HFFc6 (cell line): ENCODE measurements at regions not wholly inside any gene's neighbourhood (a gene's known extent, or its start where the extent isn't known, plus 50 kb on each side); places are given as distances from the start of the nearest gene placed in this dataset.

ENCODE experiments used
- DNase-seq: peaks from one replicate; pipeline ENCODE4 v3.0.0-alpha.2; 2018
- H3K27ac Mint-ChIP-seq: 2 replicates; pipeline ENCODE4 v1.8.0; 2020; ENCODE audit warnings: mild to moderate bottlenecking, mixed read lengths
- H3K27me3 Mint-ChIP-seq: 2 replicates; pipeline ENCODE4 v1.8.0; 2021; ENCODE audit warnings: mild to moderate bottlenecking, moderate library complexity, mixed read lengths; ENCODE audit not compliant: insufficient read depth
- H3K36me3 Mint-ChIP-seq: 2 replicates; pipeline ENCODE4 v1.8.0; 2021; ENCODE audit warnings: low read depth, mixed read lengths
- H3K4me1 Mint-ChIP-seq: 2 replicates; pipeline ENCODE4 v1.8.0; 2020; ENCODE audit warnings: low read depth, mixed read lengths
- H3K4me3 Mint-ChIP-seq: 2 replicates; pipeline ENCODE4 v1.8.0; 2020; ENCODE audit warnings: mild to moderate bottlenecking, moderate library complexity, mixed read lengths
- H3K9me3 Mint-ChIP-seq: 2 replicates; pipeline ENCODE4 v1.8.0; 2020; ENCODE audit warnings: mild to moderate bottlenecking, mixed read lengths
- CTCF ChIP-seq: fragments of 200-600 bp; sonication (generic); IDR thresholded peaks from 2 replicates; pipeline ENCODE4 v1.5.0; 2021; ENCODE audit warnings: antibody characterized with exemption, mild to moderate bottlenecking

DNA sequence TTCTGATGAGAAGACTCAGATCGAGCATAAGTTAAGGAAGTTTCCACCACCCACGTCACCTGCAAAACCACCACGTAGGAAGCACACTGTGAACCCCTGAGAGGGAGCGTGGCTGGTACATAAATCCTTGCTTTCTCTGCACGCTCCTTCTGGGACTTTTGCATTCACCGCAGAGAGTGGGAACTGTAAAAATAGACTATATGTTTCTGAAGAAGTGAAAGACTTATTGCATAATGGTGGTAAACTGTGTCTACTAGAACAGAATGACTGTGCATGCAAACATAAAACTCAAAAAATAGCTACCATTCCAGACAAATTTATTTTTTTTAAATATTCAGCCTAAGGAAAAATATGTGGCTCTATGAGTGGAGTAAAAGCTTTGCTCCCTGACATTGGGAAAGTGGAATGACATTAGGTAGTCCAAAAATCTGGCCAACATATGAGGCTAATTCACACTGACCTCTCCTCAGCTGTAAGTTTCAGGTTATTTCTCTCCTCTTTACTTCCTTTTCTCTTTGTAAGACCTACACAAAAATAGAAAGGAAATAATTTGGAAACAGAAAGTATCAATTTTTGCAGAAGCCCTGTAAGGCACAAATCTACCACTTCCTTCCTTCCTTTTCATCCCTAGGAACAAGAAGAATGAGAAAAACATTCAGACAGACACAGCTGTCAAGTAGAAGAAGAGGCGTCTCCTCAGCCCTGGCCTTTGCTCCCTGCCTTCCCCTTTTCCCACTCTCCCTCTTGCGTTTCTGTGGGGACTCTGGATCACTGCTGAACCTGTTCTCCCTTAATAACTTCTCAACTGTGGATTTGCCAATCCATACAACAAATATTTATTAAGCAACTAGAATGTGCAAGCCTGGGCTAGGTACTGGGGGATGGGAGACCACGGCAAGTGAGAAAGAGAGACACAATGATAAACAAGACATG lies 264.3 kb upstream of the FOXN3 start:
- no peak overlapping the region for H3K27ac Mint-ChIP-seq

DNA sequence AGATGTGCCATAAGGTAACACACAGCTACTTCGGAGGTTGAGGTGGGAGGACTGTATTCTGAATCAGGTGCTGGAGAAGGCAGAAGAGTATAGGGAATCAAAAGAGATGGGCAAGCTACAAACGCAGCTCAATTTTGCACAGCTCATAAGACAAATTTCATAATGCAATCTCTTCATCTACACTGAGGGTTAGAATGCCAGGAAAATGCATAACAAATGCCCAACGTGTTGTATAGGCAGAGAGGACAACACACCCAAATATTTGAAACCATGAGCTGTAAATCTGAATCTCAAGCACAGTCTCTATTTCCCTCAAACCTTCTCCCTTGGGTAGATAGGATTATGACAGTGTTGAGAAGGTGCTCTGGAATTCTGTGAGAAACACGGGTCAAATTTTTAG lies 263.1 kb upstream of the FOXN3 start:
- Mint-ChIP-seq H3K4me1 (0 out of 2 replicates have a peak, but pooled peaks cover 11% of the 10 kb centered on the region), H3K4me3 (no peak overlapping the region), H3K9me3 (no peaks in the 10 kb centered on the region), H3K27ac (no peak overlapping the region), H3K36me3 (no peaks in the 10 kb centered on the region; the same call in 1 of the 2 replicates), H3K27me3 (no peaks in the 10 kb centered on the region)
- TF ChIP-seq CTCF, result no peak
- no peak for DNase-seq

More for the DNA sequence above, 264.3 kb upstream of the FOXN3 start:
- H3K9me3 Mint-ChIP-seq, result no peaks in the 10 kb centered on the region
- DNase-seq, result no peak
- H3K36me3 Mint-ChIP-seq, result no peaks in the 10 kb centered on the region; the same call in 1 of the 2 replicates
- no peak for TF ChIP-seq CTCF
- no peak overlapping the region for H3K4me3 Mint-ChIP-seq
- H3K4me1 Mint-ChIP-seq, result 0 out of 2 replicates have a peak, but pooled peaks cover 11% of the 10 kb centered on the region
- H3K27me3 Mint-ChIP-seq, result no peaks in the 10 kb centered on the region

GRCh38 chr14:89678768-89679167 lies 261.7 kb upstream of the FOXN3 start:
- Mint-ChIP-seq H3K36me3 (no peaks in the 10 kb centered on the region), H3K27ac (no peak overlapping the region), H3K9me3 (no peaks in the 10 kb centered on the region), H3K27me3 (no peaks in the 10 kb centered on the region), H3K4me3 (no peak overlapping the region), H3K4me1 (peaks cover 19% of the 10 kb centered on the region)
- no peak for DNase-seq
- no peak for TF ChIP-seq CTCF

DNA sequence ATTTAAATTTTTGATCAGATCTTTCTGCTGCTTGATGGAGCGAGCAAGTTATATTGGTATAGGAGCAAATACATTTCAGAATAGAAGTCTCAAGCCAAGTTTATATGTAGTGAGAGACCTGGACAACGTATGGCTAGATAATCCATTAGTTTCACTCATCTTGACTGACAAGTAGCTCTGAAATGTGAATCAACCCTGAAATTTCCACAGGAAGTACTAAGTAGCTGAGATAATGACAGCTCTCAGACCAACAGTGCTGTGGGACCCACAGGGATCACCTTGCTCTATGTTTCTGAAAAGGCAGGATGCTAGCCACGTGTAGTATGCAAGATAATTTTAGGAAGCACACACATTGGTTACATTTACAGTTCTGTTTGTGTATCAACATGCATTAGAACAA lies 258.6 kb upstream of the FOXN3 start:
- H3K4me1 Mint-ChIP-seq, result peaks cover 22% of the 10 kb centered on the region
- no peak for TF ChIP-seq CTCF
- no peaks in the 10 kb centered on the region for H3K36me3 Mint-ChIP-seq
- H3K27ac Mint-ChIP-seq, result no peak overlapping the region
- H3K27me3 Mint-ChIP-seq, result no peaks in the 10 kb centered on the region
- H3K9me3 Mint-ChIP-seq, result no peaks in the 10 kb centered on the region
- no peak for DNase-seq
- H3K4me3 Mint-ChIP-seq, result no peak overlapping the region

DNA sequence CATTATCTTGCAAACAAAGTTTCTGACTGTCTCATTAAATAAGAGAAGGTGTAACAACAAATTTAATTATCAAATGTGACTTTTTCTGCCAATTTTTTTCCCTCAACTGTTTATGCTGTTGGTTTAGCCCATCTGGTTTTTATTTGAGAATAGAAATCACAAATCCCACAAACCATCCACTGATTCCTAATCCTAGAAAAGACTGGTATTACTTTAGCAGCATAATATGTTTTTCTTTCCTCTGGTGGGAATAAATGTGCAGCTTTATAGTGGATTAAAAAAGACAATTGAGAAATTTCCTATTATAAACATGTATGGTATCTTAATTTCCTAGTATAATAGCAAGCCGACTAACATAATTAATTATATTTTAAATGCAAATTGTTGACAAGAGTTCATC lies 257.9 kb upstream of the FOXN3 start:
- DNase-seq, result no peak
- Mint-ChIP-seq H3K4me1 (peaks cover 22% of the 10 kb centered on the region), H3K27me3 (no peaks in the 10 kb centered on the region), H3K27ac (no peak overlapping the region), H3K9me3 (no peaks in the 10 kb centered on the region), H3K36me3 (no peaks in the 10 kb centered on the region), H3K4me3 (no peak overlapping the region)
- no peak for TF ChIP-seq CTCF
